COLO668 (cell line): ENCODE measurements at regions not wholly inside any gene's neighbourhood (a gene's known extent, or its start where the extent isn't known, plus 50 kb on each side); places are given as distances from the start of the nearest gene placed in this dataset.
"Not testable (repeated sequence)": the region's sequence is repeated elsewhere in the genome, so short reads cannot be mapped to it uniquely, and the experiment has no call there.

Experiments
- DNase-seq: peaks from one replicate; lab custom pipeline; 2025; ENCODE audit not compliant: unreplicated experiment; lab: John Stamatoyannopoulos, UW

- no peak for DNase-seq
Measured at GRCh38 chr6:170046791-170047626, 243.9 kb downstream of the DLL1 start.

- DNase-seq, result no peak
Measured at GRCh38 chr6:170045981-170046667, 244.8 kb downstream of the DLL1 start.

DNA sequence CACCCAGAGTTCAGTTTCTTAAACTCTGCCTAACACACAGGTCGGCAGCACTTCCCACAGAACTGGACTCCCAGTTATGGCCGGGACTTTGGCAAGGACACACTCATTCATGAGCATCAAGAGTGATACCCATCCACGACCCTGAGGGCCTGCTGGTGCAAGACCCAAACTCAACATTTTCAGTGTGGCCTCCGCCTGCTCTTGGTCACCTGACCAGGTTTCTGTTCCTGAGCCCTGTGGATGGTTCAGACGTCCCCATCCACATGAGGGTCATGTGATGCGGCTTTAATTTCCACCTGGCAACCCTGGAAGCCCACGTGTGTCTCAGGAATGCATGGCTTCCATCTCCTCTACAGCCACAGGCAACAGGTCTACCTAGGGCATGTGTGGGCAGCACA lies 245.3 kb downstream of the DLL1 start:
- DNase-seq, result no peak

DNA sequence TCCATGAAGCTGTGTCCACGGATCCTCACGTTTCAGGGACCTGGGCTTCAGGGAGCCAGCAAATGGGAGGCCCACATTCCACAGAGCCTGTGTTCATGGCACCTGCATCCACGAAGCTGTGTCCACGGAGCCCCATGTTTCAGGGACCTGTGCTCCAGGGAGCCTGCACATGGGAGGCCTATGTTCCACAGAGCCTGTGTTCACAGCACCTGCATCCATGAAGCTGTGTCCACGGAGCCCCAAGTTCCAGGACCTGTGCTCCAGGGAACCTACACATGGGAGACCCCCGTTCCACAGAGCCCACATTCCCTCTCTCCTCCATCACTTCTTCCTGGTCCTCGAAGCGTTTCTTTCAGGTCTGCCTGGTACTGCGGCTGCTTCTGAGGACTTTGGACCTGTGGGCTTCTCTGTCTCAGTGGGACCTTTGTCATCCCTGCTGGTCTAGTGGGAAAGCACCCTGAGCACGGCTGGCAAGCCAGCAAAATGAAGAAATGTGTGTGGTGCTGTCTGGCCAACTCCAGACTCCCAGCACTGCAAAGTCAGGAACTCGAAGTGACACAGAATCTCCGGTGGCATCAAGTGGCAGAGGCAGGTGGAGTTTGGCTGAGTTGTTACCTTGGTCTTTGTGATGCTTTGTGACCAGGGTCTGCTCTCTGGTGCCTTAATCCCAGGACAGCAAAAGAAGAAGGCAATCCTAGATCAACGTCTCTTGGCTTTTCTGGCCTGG lies 245.9 kb downstream of the DLL1 start:
- no peak for DNase-seq

- DNase-seq, result no peak
Measured at GRCh38 chr6:170043881-170044790, 246.7 kb downstream of the DLL1 start.

- DNase-seq, result no peak
Measured at GRCh38 chr6:170043150-170043819, 247.6 kb downstream of the DLL1 start.

DNA sequence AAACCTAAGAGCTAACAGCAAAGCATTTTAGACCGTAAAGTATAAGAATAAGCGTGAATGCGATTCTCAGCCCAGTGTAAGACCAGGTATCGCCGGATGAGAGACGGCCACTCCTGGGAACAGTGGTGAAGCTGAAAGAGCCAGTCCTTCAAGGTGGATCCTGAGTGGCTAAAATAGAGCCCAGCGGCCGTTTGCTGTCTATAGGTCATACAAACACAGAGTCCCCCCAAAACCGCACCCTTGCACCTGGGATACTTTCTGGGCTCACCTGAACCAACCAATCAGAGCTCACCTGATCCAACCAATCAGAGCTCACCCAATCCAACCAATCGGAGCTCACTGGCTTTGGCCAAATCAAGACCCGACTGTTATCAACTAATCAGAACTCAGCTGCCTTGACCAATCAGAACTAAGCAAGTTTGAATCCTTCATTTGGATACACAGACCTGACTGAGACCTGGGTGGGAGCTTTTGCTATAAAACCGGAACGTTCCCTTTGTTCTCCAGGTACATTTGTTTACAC lies 248.2 kb downstream of the DLL1 start:
- DNase-seq, result no peak

- DNase-seq, result no peak
Measured at GRCh38 chr6:170042123-170042522, 248.8 kb downstream of the DLL1 start.

GRCh38 chr6:170041526-170041925 lies 249.4 kb downstream of the DLL1 start:
- no peak for DNase-seq

- no peak for DNase-seq
Measured at GRCh38 chr6:170040906-170041305, 250.0 kb downstream of the DLL1 start.

DNA sequence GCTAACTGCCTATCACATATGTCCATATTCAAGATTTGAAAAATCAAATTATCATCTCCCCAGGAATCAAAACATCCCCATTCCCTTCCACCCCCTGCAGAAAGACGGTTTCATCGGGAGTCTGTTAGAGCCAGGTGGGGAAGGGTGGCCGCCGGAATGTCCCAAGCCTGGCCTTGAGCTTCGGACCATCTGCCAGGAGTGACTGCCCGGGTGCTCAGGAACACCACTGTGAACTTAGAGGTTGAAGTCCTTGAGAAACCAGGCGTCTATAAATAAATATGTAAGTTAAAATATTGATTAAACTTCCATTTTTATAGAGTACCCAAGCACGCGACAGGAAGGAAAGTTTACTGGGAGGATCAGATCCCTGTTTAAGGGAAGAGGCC lies 250.8 kb downstream of the DLL1 start:
- no peak for DNase-seq

DNA sequence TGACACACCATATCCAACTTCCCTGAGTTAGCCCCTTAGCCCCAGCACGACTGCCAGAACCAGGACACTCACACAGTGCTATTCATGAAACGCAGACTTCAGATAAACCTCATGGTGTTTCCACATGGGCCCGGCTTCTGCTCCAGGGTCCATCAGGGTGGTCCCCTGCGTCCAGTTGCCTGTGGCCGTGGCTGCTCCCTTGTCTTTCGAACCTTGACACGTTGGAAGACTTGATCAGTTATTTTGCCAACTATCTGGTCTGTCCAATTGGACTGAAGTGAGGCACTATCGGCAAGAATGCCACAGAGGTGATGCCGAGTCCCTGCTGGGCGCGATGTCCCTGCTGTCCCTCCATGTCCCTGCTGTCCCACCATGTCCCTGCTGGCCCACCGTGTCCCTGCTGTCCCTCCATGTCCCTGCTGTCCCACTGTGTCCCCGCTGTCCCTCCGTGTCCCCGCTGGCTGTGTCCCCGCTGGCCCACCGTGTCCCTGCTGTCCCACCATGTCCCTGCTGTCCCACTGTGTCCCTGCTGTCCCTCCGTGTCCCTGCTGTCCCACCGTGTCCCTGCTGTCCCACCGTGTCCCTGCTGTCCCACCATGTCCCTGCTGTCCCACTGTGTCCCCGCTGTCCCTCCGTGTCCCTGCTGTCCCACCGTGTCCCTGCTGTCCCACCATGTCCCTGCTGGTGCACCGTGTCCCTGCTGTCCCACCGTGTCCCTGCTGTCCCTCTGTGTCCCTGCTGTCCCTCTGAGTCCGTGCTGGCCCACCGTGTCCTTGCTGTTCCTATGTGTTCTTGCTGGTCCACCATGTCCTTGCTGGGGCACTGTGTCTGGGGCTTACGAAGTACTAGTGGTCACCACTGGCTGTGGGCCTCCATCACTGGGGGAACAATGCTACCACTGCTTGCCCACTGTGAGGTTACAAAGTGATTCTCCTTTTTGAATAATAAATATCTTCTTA lies 251.4 kb downstream of the DLL1 start:
- DNase-seq, result no peak

GRCh38 chr6:170038708-170039107 lies 252.2 kb downstream of the DLL1 start:
- no peak for DNase-seq

- peak; percentile 12 for DNase-seq
Measured at GRCh38 chr6:170038251-170038650, 252.6 kb downstream of the DLL1 start.

DNA sequence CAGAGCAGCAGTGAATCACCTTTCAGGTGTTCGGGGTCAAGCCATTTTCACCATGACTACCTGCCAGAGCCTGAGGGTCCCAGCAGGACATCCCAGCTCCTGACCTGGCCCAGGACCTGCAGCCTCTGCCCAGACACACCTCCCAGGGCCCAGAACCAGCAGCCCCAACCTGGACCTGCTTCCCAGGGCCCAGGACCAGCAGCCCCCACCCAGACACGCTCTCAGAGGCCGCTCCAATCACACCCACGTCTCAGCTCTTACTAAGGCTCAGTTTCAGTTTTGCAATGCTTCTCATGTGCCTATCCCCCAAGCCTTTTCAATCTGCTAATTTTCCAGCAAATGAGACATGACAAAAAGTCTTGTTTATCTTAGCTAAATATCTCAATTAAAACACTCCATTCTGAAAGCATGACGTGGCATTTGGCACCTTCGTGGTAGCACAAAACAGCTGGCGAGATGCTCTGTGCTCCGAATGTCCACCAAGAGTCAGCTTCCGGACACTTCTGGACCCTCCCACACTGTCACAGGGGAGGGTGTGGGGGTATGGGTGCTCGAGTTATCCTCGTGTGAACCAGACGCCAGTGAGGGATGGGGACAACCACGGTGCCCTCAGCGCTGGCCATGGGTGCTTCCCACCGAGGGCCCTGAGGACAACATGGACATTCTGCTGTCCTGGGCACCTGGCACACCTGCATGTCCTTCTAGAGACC lies 253.2 kb downstream of the DLL1 start:
- no peak for DNase-seq

DNA sequence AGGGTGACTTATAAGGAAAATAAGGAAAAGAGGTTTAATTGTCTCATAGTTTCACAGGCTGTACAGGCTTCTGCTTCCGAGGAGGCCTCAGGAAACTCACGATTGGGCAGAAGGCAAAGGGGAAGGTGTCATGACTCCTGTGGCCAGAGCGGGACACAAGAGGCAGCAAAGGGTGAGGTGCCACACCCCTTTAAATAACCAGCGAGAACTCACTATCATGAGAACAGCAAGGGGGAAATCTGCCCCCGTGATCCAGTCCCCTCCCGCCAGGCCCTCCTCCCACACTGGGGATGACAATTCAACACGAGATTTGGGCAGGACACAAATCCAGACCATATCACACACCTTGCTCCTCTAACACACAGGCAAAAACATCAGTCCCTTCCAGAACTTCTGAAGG lies 254.0 kb downstream of the DLL1 start:
- DNase-seq, result no peak

DNA sequence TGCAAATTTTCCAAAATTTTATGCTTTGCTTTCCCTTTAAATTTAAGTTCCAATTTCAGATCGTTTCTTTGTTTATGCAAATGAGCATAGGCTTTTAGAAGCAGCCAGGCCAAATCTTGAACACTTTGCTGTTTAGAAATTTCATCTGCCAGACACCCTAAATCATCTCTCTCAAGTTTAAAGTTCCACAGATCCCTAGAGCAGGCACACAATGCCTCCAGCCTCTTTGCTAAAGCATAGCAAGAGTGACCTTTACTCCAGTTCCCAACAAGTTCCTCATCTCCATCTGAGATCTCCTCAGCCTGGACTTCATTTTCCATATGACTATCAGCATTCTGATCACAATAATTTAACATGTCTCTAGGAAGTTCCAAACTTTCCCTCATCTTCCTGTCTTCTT lies 254.5 kb downstream of the DLL1 start:
- not testable (repeated sequence) for DNase-seq

GRCh38 chr6:170035901-170036304 lies 255.0 kb downstream of the DLL1 start:
- DNase-seq, result no peak
